ENCODE measurements at regions not wholly inside any gene's neighbourhood (a gene's known extent, or its start where the extent isn't known, plus 50 kb on each side); places are given as distances from the start of the nearest gene placed in this dataset.

GRCh38 chr20:50348096-50348495, 157.5 kb downstream of the CEBPB start:
- no peak for FAIRE-seq

GRCh38 chr20:50350510-50351249, 159.5 kb upstream of the PTPN1 start:
- no peak overlapping the region for H3K4me3 ChIP-seq
- H3K4me1 ChIP-seq: peaks cover 0 to 7% (median 0%) of the 10 kb centered on the region in 3 donors
- WGBS, 2 donors: 87 to 92% methylated on average over 16 of the region's 16 CpGs
- no peak for FAIRE-seq
- peak in 1 of 6 donors; percentile 21 for DNase-seq
- no peak for TF ChIP-seq CTCF (IDR thresholded peaks at IDR 0.05)
- no peaks in the 10 kb centered on the region for H3K27me3 ChIP-seq
- ATAC-seq: no peak
- no peaks in the 10 kb centered on the region for H3K9me3 ChIP-seq
- H3K36me3 ChIP-seq: no peaks in the 10 kb centered on the region
- intact Hi-C loops (cut with DNase I): no loop called here
- no peak overlapping the region for H3K27ac ChIP-seq

More at GRCh38 chr20:50348096-50348495, 157.5 kb downstream of the CEBPB start:
- Histone ChIP-seq H3K4me1 (peaks cover 0 to 7% (median 0%) of the 10 kb centered on the region in 3 donors), H3K27me3 (no peaks in the 10 kb centered on the region), H3K4me3 (no peak overlapping the region), H3K27ac (peak overlapping the region in 3 of 4 donors; percentile 11 to 63 (median 50)), H3K36me3 (no peaks in the 10 kb centered on the region), H3K9me3 (no peaks in the 10 kb centered on the region)
- WGBS, 2 donors: 64 to 68% methylated on average over 6 of the region's 6 CpGs
- ATAC-seq: peak in 3 of 4 donors; percentile 45 to 62 (median 52)
- intact Hi-C loops (cut with DNase I): no loop called here
- no peak for TF ChIP-seq CTCF (IDR thresholded peaks at IDR 0.05)
- peak in 2 of 6 donors; percentile 43 to 46 for DNase-seq

- H3K27me3 ChIP-seq: no peaks in the 10 kb centered on the region
- H3K27ac ChIP-seq: no peak overlapping the region
- WGBS, 2 donors: 93 to 95% methylated on average over 11 of the region's 11 CpGs
- peaks cover 0 to 7% (median 0%) of the 10 kb centered on the region in 3 donors for H3K4me1 ChIP-seq
- no peak for ATAC-seq
- no peak overlapping the region for H3K4me3 ChIP-seq
- no peak for FAIRE-seq
- no peak for TF ChIP-seq CTCF (IDR thresholded peaks at IDR 0.05)
- intact Hi-C loops (cut with DNase I): no loop called here
- DNase-seq: no peak
- no peaks in the 10 kb centered on the region for H3K9me3 ChIP-seq
- no peaks in the 10 kb centered on the region for H3K36me3 ChIP-seq
Observed at GRCh38 chr20:50351541-50351940, 158.6 kb upstream of the PTPN1 start.

GRCh38 chr20:50353289-50353961, 156.8 kb upstream of the PTPN1 start:
- no peak for FAIRE-seq
- TF ChIP-seq CTCF (IDR thresholded peaks at IDR 0.05): no peak
- DNase-seq: no peak
- intact Hi-C loops (cut with DNase I): no loop called here
- ATAC-seq: no peak
- Histone ChIP-seq H3K27ac (no peak overlapping the region), H3K27me3 (no peaks in the 10 kb centered on the region), H3K4me1 (no peaks in the 10 kb centered on the region), H3K4me3 (no peak overlapping the region), H3K9me3 (no peaks in the 10 kb centered on the region), H3K36me3 (no peaks in the 10 kb centered on the region)
- 75 to 79% methylated on average over 16 of the region's 16 CpGs for WGBS, 2 donors

Data from pancreas (tissue), 10 donors.